GM12892 (cell line): ENCODE measurements at regions not wholly inside any gene's neighbourhood (a gene's known extent, or its start where the extent isn't known, plus 50 kb on each side); places are given as distances from the start of the nearest gene placed in this dataset.
"Not testable (repeated sequence)": the region's sequence is repeated elsewhere in the genome, so short reads cannot be mapped to it uniquely, and the experiment has no call there.

Experiments used
- DNase-seq: peaks from one replicate; pipeline ENCODE4 v3.0.0; 2011; ENCODE audit not compliant: insufficient read length
- FAIRE-seq: peaks from 2 replicates; lab custom pipeline; 2011; peaks lifted over from hg19 to GRCh38; lab: Jason Lieb, UNC
- POLR2A ChIP-seq: IDR thresholded peaks from 2 replicates; pipeline ENCODE4 v1.6.1; 2011; ENCODE audit warnings: low read depth, low read length, control low read depth
- POLR2AphosphoS5 ChIP-seq: IDR thresholded peaks from 2 replicates; pipeline ENCODE4 v1.6.1; 2011; ENCODE audit warnings: low read depth, low read length, control low read depth
- TAF1 ChIP-seq: IDR thresholded peaks from 2 replicates; pipeline ENCODE4 v1.6.1; 2011; ENCODE audit warnings: low read depth, mild to moderate bottlenecking, control low read depth, low read length, borderline replicate concordance

DNA sequence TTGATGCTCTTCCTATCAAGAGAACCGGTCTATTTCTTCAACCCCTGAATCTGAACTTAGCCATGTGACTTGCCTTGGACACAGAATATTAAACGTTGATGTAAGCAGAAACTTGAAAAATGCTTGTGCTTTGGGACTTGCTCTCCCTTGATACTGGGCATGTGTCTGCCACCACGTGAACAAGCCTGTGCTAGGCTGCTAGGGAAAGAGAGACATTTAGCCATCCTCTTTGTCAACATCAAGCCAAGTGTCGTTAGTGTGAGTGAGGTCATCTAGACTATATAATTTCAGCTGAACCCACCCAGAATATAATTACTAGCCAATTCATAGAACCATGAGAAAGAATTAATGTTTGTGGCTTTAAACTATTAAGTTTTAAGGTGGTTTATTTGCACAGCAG, 98.2 kb upstream of the TRHDE start:
- no peak for FAIRE-seq
- DNase-seq: no peak
- TF ChIP-seq POLR2AphosphoS5: no peak

DNA sequence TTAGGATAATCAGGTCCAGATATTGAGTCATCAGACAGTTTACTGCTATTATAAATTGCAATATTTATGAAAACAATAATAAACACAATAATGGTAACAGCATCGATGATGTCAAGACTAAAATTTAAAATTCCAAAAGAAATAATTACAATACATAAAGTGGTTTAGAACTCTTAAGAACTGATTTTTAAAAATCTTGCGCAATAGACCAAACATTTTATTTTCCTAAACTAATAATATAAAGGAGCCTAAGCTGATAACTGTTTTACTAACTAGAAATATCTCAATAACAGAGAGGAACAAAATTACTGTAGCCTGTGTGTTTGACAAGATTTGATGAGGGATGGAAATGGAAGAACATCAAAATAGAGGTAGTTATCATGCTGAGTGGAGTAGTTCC, 93.9 kb upstream of the TRHDE start:
- no peak for TF ChIP-seq TAF1
- TF ChIP-seq POLR2A: no peak
- no peak for TF ChIP-seq POLR2AphosphoS5
- DNase-seq: no peak
- no peak for FAIRE-seq

DNA sequence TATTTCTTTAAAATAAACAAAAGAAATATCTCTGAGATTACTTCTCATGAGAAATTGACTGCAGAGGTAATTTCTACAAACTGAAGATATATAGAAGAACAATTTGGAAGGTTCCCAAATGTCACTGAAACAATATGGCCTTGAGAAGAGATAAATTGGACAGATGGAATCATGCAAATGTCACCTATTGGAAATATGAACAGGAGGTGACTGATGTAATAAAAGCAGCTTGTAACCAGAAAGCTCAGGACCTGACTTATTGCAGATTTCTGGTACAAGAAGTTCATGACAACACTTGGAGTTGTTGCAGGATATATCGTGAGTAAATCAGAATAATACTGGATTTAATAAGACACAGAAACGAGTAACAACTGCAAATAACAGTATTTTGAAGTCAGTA, 93.3 kb upstream of the TRHDE start:
- no peak for FAIRE-seq
- TF ChIP-seq TAF1: no peak
- no peak for TF ChIP-seq POLR2AphosphoS5
- no peak for TF ChIP-seq POLR2A
- DNase-seq: no peak

DNA sequence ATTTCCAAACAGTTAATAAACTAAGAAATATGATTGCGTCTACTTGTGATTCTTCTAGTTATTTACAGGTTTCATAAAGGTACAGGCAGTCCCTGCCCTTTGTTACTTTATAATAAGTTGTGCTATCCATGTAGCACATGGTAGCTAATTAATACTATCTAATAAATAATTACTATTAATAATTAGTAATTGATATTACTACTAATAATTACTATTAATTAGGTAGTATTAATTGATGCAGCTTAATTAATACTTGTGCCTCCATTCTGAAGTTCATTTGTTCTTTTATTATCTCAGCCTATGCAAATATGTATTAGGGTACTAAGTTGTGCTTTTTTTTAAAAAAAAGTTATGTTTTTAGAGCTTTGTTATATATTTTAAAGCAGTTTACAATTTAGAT, 92.3 kb upstream of the TRHDE start:
- FAIRE-seq (no peak), DNase-seq (no peak)
- TF ChIP-seq TAF1 (no peak), POLR2A (no peak), POLR2AphosphoS5 (no peak)

DNA sequence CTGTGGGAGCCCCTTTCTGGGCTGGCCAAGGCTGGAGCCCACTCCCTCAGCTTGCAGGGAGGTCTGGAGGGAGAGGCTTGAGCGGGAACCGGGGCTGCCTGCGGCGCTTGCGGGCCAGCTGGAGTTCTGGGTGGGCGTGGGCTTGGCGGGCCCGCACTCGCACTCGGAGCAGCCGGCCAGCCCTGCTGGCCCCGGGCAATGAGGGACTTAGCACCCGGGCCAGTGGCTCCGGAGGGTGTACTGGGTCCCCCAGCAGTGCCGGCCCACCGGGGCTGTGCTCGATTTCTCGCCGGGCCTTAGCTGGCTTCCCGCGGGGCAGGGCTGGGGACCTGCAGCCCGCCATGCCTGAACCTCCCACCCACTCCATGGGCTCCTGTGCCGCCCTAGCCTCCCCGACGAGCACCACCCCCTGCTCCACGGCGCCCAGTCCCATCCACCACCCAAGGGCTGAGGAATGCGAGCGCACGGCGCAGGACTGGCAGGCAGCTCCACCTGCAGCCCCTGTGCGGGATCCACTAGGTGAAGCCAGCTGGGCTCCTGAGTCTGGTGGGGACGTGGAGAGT, 87.1 kb upstream of the TRHDE start:
- FAIRE-seq, DNase-seq: not testable (repeated sequence)

DNA sequence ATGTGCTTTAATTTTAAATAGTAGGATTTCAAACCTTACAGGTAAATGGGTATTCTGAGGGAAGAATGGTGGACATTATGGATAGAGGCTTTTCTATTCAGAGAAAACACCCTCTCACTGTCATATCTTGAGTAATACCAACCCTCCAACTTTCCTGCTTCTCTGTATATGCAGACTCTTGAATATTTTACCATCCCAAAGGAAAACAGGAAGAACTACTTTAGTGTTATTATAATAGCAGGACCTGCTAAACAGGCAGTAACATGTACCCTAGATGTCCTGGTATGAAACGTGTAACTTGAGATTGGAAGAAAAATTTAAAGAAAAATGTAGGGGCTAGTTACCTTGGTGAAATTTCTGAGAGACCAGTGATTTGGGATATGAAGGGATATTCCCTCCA, 82.9 kb upstream of the TRHDE start:
- TF ChIP-seq TAF1 (no peak), POLR2A (no peak), POLR2AphosphoS5 (no peak)
- no peak for FAIRE-seq
- DNase-seq: no peak

DNA sequence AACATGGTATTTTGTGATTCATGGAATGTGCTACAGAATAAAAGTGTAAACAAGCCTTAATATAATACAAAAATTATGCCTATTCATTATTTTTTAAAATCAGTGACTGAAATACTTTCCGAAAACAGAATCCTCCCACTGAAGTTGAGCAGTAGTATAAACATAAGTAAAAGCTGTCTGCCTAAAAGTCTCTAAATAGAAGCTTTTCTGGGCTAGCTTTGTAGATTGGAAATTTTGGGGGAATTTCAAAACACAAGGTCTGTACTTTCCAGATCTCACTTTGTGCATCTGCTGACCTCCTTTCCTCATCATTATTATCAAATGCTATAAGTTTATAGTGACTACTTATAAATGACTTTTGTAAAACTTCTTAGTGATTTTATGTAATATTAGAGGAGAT, 80.4 kb upstream of the TRHDE start:
- FAIRE-seq (no peak), DNase-seq (no peak)
- TF ChIP-seq TAF1: no peak
- no peak for TF ChIP-seq POLR2A
- TF ChIP-seq POLR2AphosphoS5: no peak

DNA sequence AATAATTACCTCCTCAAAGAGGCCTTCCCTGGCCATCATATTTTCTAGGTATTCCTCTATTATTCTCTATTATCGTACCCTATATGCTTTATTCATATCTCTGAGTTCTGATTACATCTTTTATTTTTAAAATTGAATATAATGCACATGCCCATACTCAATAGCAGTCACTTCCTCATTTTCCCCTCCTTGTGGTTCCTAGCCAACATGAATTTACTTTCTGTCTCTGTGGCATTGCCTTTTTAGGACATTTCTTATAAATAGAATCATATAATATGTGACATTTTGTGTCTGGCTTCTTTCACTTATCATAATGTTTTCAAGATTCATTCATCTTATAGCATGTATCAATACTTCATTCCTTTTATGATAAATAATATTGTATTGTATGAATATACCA, 74.4 kb upstream of the TRHDE start:
- FAIRE-seq (no peak), DNase-seq (no peak)
- no peak for TF ChIP-seq POLR2AphosphoS5
- TF ChIP-seq POLR2A: no peak
- TF ChIP-seq TAF1: no peak

DNA sequence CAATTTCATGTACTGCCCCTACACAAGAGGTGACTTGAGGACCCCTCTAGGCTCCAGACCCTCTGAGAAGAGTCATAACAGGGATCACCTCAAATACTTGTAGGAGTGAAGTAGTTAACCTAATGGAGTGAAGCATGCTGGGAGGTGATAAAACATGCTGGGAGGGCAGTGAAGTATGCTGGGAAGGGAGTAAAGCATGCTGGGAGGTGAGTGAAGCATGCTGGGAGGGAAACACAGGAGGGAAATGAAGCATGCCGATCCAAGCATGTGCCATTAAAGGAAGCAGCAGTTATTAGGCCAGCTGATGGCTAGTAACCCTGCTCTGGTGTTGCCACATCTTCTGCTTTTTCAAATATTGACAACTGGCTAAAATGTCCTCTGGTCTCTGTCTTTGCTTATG, 70.7 kb upstream of the TRHDE start:
- TF ChIP-seq TAF1 (no peak), POLR2AphosphoS5 (no peak), POLR2A (no peak)
- DNase-seq: no peak
- FAIRE-seq: peak; percentile 27

DNA sequence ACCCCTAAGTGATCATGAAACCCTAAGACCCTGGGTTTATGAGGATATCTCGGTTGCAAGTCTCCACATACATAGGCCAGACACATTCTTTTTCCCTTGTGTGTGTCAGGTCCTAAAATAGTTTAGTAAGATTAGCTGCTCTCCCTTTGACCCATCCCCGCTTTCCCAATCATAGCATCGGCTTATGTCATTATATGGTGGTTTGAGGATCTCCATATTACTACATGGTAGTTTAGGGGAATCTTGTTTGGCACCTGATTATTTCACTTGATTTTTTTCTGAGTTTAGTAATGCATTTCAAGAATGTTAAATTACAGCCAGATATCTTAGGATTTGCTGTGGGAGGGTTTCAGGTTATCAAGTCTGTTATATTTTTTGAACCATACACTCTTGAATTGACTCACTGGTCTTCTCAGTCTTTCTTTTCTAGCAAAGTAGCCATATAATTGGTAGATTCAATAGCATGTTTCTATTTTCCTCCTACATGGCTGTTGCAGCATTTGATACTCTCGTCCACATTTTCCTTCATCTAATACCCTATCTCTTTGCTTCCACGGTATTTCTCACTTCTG, 68.3 kb upstream of the TRHDE start:
- TF ChIP-seq POLR2AphosphoS5: no peak
- TF ChIP-seq TAF1: no peak
- TF ChIP-seq POLR2A: no peak
- DNase-seq: no peak
- peak; percentile 40 for FAIRE-seq

DNA sequence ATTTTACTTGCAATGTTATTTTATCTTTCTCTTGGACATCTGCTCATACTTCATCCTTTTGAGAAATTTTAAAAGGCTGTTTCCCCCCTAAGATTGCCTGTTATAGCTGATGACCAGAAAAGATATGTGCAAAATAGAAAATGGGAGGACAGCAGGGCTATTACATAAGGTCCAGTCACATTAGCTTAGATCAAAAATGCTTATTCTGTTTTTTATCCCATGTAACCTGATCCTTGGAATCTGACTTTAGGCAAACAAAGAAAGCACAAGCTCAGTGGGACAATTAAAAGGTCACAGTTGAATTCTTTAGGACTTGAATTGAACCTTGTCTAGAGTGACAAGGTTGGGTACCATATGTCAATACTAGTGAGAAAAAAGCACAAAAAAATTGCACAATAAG, 65.1 kb upstream of the TRHDE start:
- DNase-seq: no peak
- FAIRE-seq: no peak
- TF ChIP-seq POLR2AphosphoS5 (no peak), TAF1 (no peak), POLR2A (no peak)

DNA sequence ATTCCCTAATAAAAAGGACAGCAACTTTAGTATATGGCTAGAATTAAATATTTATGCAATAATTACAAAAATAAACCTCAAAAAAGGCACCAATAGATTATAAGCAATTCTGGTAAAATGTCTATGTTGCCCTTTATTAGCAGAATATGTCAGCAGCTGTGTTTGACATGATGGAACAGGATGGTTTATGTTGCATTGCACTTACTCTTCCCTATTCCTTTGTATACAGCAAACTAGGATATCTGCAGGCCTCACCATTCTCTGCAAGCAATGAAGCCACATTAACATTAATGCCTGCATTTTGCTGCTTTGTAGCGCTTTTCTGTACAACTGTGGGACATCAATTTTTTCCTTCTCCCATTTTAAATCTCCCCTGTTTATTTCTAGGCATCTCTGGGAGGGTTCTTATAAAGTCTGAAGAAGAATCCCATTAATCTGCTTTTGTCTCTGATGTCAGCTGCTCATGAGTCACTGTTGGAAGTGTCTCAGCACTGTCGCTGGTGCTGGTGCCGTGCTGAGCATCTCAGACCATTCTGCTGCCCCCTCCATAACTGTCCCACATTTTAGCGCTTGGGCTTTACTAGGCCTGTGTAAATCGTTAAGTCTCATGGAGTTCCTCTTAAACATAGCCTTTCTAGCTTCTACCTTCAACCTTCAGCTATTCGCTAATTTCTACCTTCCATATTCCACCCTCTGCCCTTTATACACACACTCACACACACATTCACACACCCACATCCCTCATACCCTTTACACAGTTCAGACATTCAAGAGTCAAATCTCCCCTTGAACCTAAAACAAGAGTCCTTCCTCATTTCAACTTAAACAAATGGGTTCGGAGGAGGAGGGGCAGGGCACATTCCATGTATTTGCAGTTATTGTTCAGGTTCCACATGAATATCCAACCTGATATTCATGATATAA, 64.4 kb upstream of the TRHDE start:
- TF ChIP-seq POLR2A (no peak), TAF1 (no peak), POLR2AphosphoS5 (no peak)
- no peak for FAIRE-seq

DNA sequence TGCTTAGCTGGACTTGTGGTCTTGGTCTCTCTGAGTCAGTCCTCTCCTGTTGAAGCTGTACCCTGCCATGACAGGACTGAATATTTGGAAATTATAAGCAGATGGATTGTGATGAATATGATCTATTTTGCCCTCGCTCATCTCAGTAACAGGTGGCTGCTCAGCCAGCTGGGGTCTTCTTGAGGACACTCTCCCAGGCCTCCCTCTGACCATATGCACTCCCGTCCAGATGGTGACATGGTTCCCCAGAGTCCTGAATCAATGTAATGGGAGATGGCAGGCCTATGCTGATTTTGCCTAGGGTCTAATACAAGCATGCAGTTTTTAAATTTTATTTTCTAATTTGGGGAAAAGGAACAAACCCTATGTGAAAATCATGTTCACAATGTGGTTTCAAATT, 63.1 kb upstream of the TRHDE start:
- DNase-seq (no peak), FAIRE-seq (no peak)
- TF ChIP-seq POLR2A: no peak
- no peak for TF ChIP-seq TAF1
- no peak for TF ChIP-seq POLR2AphosphoS5

More for the DNA sequence above, 64.4 kb upstream of the TRHDE start:
- DNase-seq: no peak
